SH-SY5Y (cell line): ENCODE measurements at regions not wholly inside any gene's neighbourhood (a gene's known extent, or its start where the extent isn't known, plus 50 kb on each side); places are given as distances from the start of the nearest gene placed in this dataset.

Experiments
- GATA2 ChIP-seq: IDR thresholded peaks from 2 replicates; pipeline ENCODE4 v1.6.1; 2011; ENCODE audit warnings: mild to moderate bottlenecking, low read depth, low read length
- GATA3 ChIP-seq: IDR thresholded peaks from 2 replicates; pipeline ENCODE4 v1.6.1; 2011; ENCODE audit warnings: low read depth, mild to moderate bottlenecking, low read length, moderate library complexity

GRCh38 chr5:101580591-101580990 lies 677.5 kb upstream of the ST8SIA4 start:
- TF ChIP-seq GATA3: no peak
- no peak for TF ChIP-seq GATA2
